H9 (cell line): ENCODE measurements at regions not wholly inside any gene's neighbourhood (a gene's known extent, or its start where the extent isn't known, plus 50 kb on each side); places are given as distances from the start of the nearest gene placed in this dataset.

Source experiments
- DNase-seq: peaks from one replicate; pipeline ENCODE4 v3.0.0-alpha.2; 2017
- H2AFZ ChIP-seq: one replicate; pipeline ENCODE4 v1.6.1; 2013; ENCODE audit warnings: mild to moderate bottlenecking, low read length, control low read depth, moderate library complexity
- H2AK5ac ChIP-seq: 2 replicates; pipeline ENCODE4 v1.6.1; 2013; ENCODE audit warnings: low read length, control low read depth, mixed read lengths; ENCODE audit not compliant: insufficient read length
- H2BK120ac ChIP-seq: one replicate; pipeline ENCODE4 v1.6.1; 2013; ENCODE audit warnings: low read depth, mild to moderate bottlenecking, low read length, control low read depth, inconsistent platforms; ENCODE audit not compliant: poor library complexity, severe bottlenecking
- H2BK12ac ChIP-seq: 2 replicates; pipeline ENCODE4 v1.6.1; 2013; ENCODE audit warnings: low read length, control low read depth, mixed read lengths, low read depth; ENCODE audit not compliant: insufficient read length
- H2BK15ac ChIP-seq: 2 replicates; pipeline ENCODE4 v1.6.1; 2013; ENCODE audit warnings: low read depth, low read length, control low read depth
- H2BK20ac ChIP-seq: one replicate; pipeline ENCODE4 v1.6.1; 2013; ENCODE audit warnings: low read depth, mild to moderate bottlenecking, low read length, control low read depth, inconsistent platforms; ENCODE audit not compliant: poor library complexity, severe bottlenecking
- H2BK5ac ChIP-seq: 2 replicates; pipeline ENCODE4 v1.6.1; 2013; ENCODE audit warnings: low read length, control low read depth, mixed read lengths; ENCODE audit not compliant: insufficient read length
- H3K14ac ChIP-seq: 2 replicates; pipeline ENCODE4 v1.6.1; 2013; ENCODE audit warnings: low read length, control low read depth; ENCODE audit not compliant: insufficient read depth
- H3K18ac ChIP-seq: 2 replicates; pipeline ENCODE4 v1.6.1; 2013; ENCODE audit warnings: low read depth, mild to moderate bottlenecking, mixed read lengths, low read length, control low read depth; ENCODE audit not compliant: insufficient read length
- H3K23ac ChIP-seq: 2 replicates; pipeline ENCODE4 v1.6.1; 2013; ENCODE audit warnings: low read length, control low read depth, mixed read lengths, low read depth; ENCODE audit not compliant: insufficient read length
- H3K23me2 ChIP-seq: 2 replicates; pipeline ENCODE4 v1.6.1; 2013; ENCODE audit warnings: low read depth, mild to moderate bottlenecking, mixed read lengths, low read length, control low read depth; ENCODE audit not compliant: insufficient read length, poor library complexity, severe bottlenecking
- H3K27ac ChIP-seq: 2 replicates; pipeline ENCODE4 v1.5.1; 2013; ENCODE audit warnings: low read length, control low read depth, mixed read lengths, low read depth; ENCODE audit not compliant: insufficient read length
- H3K27me3 ChIP-seq: 2 replicates; pipeline ENCODE4 v1.6.1; 2013; ENCODE audit warnings: low read length, control low read depth, inconsistent platforms; ENCODE audit not compliant: insufficient read depth
- H3K4ac ChIP-seq: 2 replicates; pipeline ENCODE4 v1.6.1; 2013; ENCODE audit warnings: low read depth, mild to moderate bottlenecking, control low read depth, inconsistent platforms, low read length, moderate library complexity
- H3K4me1 ChIP-seq: 2 replicates; pipeline ENCODE4 v1.6.1; 2013; ENCODE audit warnings: low read length, control low read depth, inconsistent platforms; ENCODE audit not compliant: insufficient read depth
- H3K4me2 ChIP-seq: 2 replicates; pipeline ENCODE4 v1.6.1; 2013; ENCODE audit warnings: low read length, control low read depth, mixed read lengths; ENCODE audit not compliant: insufficient read length, insufficient read depth
- H3K56ac ChIP-seq: 2 replicates; pipeline ENCODE4 v1.6.1; 2013; ENCODE audit warnings: low read depth, mild to moderate bottlenecking, mixed read lengths, low read length, control low read depth; ENCODE audit not compliant: insufficient read length
- H3K79me1 ChIP-seq: 2 replicates; pipeline ENCODE4 v1.6.1; 2013; ENCODE audit warnings: low read depth, mild to moderate bottlenecking, moderate library complexity, low read length, control low read depth, inconsistent platforms; ENCODE audit not compliant: insufficient read depth, poor library complexity, severe bottlenecking
- H3K79me2 ChIP-seq: 2 replicates; pipeline ENCODE4 v1.6.1; 2013; ENCODE audit warnings: low read length, control low read depth, inconsistent platforms; ENCODE audit not compliant: insufficient read depth
- H3K9ac ChIP-seq: 2 replicates; pipeline ENCODE4 v1.6.1; 2013; ENCODE audit warnings: low read length, control low read depth, mixed read lengths; ENCODE audit not compliant: insufficient read length; ENCODE audit errors: extremely low read depth
- H3K9me3 ChIP-seq: one replicate; pipeline ENCODE4 v1.6.1; 2013; ENCODE audit warnings: low read depth, low read length, inconsistent platforms; ENCODE audit not compliant: control insufficient read depth
- H3T11ph ChIP-seq: one replicate; pipeline ENCODE4 v1.6.1; 2013; ENCODE audit warnings: mild to moderate bottlenecking, low read length, control low read depth, inconsistent platforms
- H4K20me1 ChIP-seq: one replicate; pipeline ENCODE4 v1.6.1; 2013; ENCODE audit not compliant: control insufficient read depth, insufficient read length, insufficient read depth
- H4K5ac ChIP-seq: 2 replicates; pipeline ENCODE4 v1.6.1; 2013; ENCODE audit warnings: low read depth, mild to moderate bottlenecking, mixed read lengths, low read length, control low read depth; ENCODE audit not compliant: insufficient read length
- H4K8ac ChIP-seq: replicated peaks from 2 replicates; pipeline ENCODE4 v1.6.1; 2013; ENCODE audit warnings: low read length, control low read depth, mixed read lengths, low read depth; ENCODE audit not compliant: insufficient read length
- H4K91ac ChIP-seq: 2 replicates; pipeline ENCODE4 v1.6.1; 2013; ENCODE audit warnings: low read depth, mild to moderate bottlenecking, moderate library complexity, mixed read lengths, low read length, control low read depth; ENCODE audit not compliant: insufficient read length
- H3K27ac Mint-ChIP-seq, 3 experiments: 2 replicates in 2 of 3; 3 replicates in 1 of 3; pipeline ENCODE4 v1.8.0; 2020 to 2021; ENCODE audit warnings: mixed read lengths in 3 of 3, mild to moderate bottlenecking in 1 of 3, moderate library complexity in 1 of 3
- H3K27me3 Mint-ChIP-seq: 2 replicates; pipeline ENCODE4 v1.8.0; 2021; ENCODE audit warnings: low read depth, mild to moderate bottlenecking, moderate library complexity, mixed read lengths
- H3K36me3 Mint-ChIP-seq, 3 experiments: 2 replicates in 2 of 3; 3 replicates in 1 of 3; pipeline ENCODE4 v1.8.0; 2020 to 2021; ENCODE audit warnings: low read depth in 3 of 3, mixed read lengths in 3 of 3; ENCODE audit not compliant: insufficient read depth in 1 of 3
- H3K4me1 Mint-ChIP-seq, 2 experiments: 2 replicates each; pipeline ENCODE4 v1.8.0; 2020; ENCODE audit warnings: mixed read lengths in 2 of 2
- H3K4me3 Mint-ChIP-seq, 2 experiments: 2 replicates in 1 of 2; 3 replicates in 1 of 2; pipeline ENCODE4 v1.8.0; 2020 to 2021; ENCODE audit warnings: mild to moderate bottlenecking in 2 of 2, mixed read lengths in 2 of 2, moderate library complexity in 1 of 2
- H3K9me3 Mint-ChIP-seq, 2 experiments: 2 replicates in 1 of 2; 3 replicates in 1 of 2; pipeline ENCODE4 v1.8.0; 2020; ENCODE audit warnings: mild to moderate bottlenecking in 2 of 2, mixed read lengths in 2 of 2, moderate library complexity in 1 of 2
- CTCF ChIP-seq: fragments of 200-600 bp; sonication (generic); conservative IDR thresholded peaks from 3 replicates; pipeline ENCODE4 v1.8.0; 2021; ENCODE audit warnings: antibody characterized with exemption, mild to moderate bottlenecking
- WGBS: extraction: QIAGEN DNeasy Blood & Tissue Kit; methylation state at CpG from one replicate; pipeline ENCODE4 v1.1.7; 2013; ENCODE audit warnings: missing lambda C conversion rate, low lambda C conversion rate, mixed read lengths; ENCODE audit not compliant: insufficient read length; ENCODE audit errors: extremely low coverage; 5-methylcytosine and 5-hydroxymethylcytosine counted together

GRCh38 chr7:115352375-115352774 is 430.5 kb downstream of the MDFIC start:
- no peaks in the 10 kb centered on the region for H3K36me3 Mint-ChIP-seq
- no peaks in the 10 kb centered on the region for H3K9me3 ChIP-seq
- H3K4ac ChIP-seq = no peak overlapping the region
- H3K9me3 Mint-ChIP-seq = no peaks in the 10 kb centered on the region
- H3K4me1 Mint-ChIP-seq = no peaks in the 10 kb centered on the region
- no peak overlapping the region for H2BK15ac ChIP-seq
- no peak overlapping the region for H3K18ac ChIP-seq
- no peaks in the 10 kb centered on the region for H3K79me2 ChIP-seq
- H3K79me1 ChIP-seq = no peaks in the 10 kb centered on the region
- no peaks in the 10 kb centered on the region for H3K27me3 ChIP-seq
- no peaks in the 10 kb centered on the region for H3K4me1 ChIP-seq
- WGBS = no CpG with 5 or more reads among the region's 2 CpGs
- H4K5ac ChIP-seq = no peak overlapping the region
- H2BK12ac ChIP-seq = no peak overlapping the region
- H3T11ph ChIP-seq = no peak overlapping the region
- no peak overlapping the region for H3K56ac ChIP-seq
- no peak overlapping the region for H2BK20ac ChIP-seq
- H4K8ac ChIP-seq = no peak overlapping the region
- H4K91ac ChIP-seq = no peak overlapping the region
- H3K9ac ChIP-seq = no peak overlapping the region
- no peak for DNase-seq
- no peak overlapping the region for H3K14ac ChIP-seq
- no peaks in the 10 kb centered on the region for H3K23me2 ChIP-seq
- H2BK120ac ChIP-seq = no peak overlapping the region
- no peaks in the 10 kb centered on the region for H3K27me3 Mint-ChIP-seq
- H3K27ac ChIP-seq = no peak overlapping the region
- H3K4me3 Mint-ChIP-seq = no peak overlapping the region
- H2AFZ ChIP-seq = no peak overlapping the region
- no peak overlapping the region for H2BK5ac ChIP-seq
- no peak overlapping the region for H3K4me2 ChIP-seq
- H4K20me1 ChIP-seq = no peaks in the 10 kb centered on the region
- H2AK5ac ChIP-seq = no peak overlapping the region
- no peak overlapping the region for H3K27ac Mint-ChIP-seq
- no peak; the same call in 2 of the 3 replicates for TF ChIP-seq CTCF
- H3K23ac ChIP-seq = no peak overlapping the region
